GM12892 (cell line): ENCODE measurements at regions not wholly inside any gene's neighbourhood (a gene's known extent, or its start where the extent isn't known, plus 50 kb on each side); places are given as distances from the start of the nearest gene placed in this dataset.

Experiments
- POLR2A ChIP-seq: IDR thresholded peaks from 2 replicates; pipeline ENCODE4 v1.6.1; 2011; ENCODE audit warnings: low read depth, low read length, control low read depth
- POLR2AphosphoS5 ChIP-seq: IDR thresholded peaks from 2 replicates; pipeline ENCODE4 v1.6.1; 2011; ENCODE audit warnings: low read depth, low read length, control low read depth
- TAF1 ChIP-seq: IDR thresholded peaks from 2 replicates; pipeline ENCODE4 v1.6.1; 2011; ENCODE audit warnings: low read depth, mild to moderate bottlenecking, control low read depth, low read length, borderline replicate concordance

DNA sequence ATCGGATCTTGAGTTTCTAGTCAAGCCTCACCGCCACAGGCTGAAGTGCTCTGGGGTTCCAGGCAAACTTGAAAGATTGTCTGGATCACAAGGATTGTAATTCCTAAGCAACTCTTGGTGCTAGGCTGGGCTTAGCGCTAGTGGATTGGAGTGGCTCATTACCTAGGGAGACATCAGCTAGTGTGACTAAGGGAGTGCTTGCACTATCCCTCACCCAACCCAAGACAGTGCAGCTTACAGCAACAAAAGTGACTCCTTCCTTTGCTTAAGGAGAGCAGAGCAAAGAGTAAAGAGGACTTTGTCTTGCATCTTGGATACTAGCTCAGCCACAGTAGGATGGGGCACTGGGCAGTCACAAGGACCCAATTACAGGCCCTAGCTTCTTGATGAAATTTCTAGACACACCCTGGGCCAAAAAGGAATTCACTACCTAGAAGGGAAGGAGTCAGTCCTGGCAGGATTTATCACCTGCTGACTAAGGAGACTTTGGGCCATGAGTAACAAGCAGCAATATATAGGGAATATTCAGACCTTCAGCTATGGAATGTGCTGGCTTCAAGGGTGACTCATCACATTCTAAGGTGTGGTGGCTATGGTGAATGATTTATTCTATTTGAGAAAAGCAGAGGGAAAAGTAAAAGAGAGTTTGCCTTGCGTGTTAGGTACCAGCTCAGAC lies 1212.4 kb downstream of the PCDH18 start:
- TF ChIP-seq POLR2AphosphoS5: no peak
- no peak for TF ChIP-seq POLR2A
- no peak for TF ChIP-seq TAF1
